HG02642 (cell line): ENCODE measurements at regions not wholly inside any gene's neighbourhood (a gene's known extent, or its start where the extent isn't known, plus 50 kb on each side); places are given as distances from the start of the nearest gene placed in this dataset.

ENCODE experiments used
- ATAC-seq: cut with Tn5 transposase; IDR thresholded peaks from one replicate; pipeline ENCODE4 v1.9.1; 2021; ENCODE audit warnings: mild to moderate bottlenecking; ENCODE audit not compliant: unreplicated experiment, poor library complexity

DNA sequence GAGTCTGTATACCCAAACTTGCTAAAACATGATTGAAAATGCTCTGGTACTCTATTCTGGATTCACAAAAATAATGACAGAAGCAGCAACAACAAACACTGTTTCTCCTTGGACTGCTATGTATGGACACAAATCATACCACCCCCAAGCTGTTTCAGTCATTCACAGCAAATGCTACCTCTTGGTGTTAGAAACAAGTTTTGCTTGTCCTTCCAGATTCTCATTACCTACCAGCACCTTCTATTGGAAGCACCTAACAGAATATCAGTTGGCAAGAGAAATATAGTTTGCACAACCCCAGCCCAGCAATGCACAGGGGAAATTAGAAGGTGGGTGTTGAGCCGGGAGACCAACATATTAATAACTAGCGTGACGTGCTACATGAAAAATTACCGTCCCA, 1950.9 kb downstream of the C4orf33 start:
- ATAC-seq = no peak

DNA sequence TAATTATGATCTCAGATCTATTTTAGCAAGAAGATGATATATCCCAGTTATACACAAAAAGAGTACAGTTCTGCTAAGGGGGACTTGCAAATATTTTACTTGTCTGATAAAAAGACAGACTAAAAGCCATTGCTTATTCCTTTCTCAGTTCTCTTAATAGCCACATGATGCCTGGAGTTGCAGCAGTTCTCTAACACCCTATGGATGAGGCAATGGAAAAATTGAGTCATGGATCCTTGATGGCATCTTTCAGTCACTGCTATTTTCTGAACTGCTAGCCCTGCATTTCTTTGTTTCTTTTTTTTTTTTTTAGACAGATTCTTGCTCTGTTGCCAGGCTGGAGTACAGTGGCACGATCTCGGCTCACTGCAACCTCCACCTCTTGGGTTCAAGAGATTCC, 1956.7 kb downstream of the C4orf33 start:
- ATAC-seq = no peak

DNA sequence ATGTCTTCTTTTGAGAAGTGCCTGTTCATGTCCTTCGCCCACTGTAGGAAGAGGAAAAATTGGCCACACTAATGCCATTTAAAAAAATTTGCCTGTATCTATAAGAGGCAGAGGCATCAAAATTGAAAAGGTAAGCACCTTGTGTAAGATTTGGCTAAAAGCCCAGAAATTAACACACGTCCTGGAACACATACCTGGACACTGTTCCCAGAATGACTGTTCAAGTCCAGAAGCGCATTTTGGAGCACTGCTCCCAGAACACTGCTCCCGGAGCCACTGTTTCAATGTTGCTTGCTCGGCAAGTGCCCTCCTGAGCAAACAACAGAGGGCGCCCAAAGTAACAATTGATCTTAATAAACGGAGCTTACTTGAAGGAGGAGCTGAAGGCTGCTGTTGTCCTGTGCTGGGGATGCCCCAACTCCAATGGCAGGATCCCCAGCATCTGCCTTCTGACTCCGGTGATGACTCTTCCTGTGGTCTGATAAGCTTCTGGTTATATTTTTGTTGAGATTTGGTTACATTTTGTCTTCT, 1958.6 kb downstream of the C4orf33 start:
- no peak for ATAC-seq

DNA sequence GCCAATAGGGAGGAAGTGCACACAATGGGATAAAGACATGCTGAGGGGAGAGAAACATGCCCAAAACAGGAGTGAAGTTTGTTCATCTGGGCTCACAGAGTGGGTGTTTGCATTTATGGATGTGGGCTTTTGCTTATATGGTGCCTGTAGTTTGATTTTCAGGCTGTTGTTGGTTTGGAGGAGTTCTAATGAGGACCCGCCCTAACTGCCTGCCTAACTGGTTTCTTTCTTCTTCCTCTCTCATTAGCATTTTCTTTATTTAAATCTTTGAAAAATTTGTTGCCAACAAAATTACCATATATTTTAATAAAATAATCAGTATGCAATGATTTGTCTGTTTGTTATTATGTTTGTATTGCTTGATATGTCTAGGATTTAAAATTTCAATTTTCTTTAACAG, 1965.8 kb downstream of the C4orf33 start:
- no peak for ATAC-seq

DNA sequence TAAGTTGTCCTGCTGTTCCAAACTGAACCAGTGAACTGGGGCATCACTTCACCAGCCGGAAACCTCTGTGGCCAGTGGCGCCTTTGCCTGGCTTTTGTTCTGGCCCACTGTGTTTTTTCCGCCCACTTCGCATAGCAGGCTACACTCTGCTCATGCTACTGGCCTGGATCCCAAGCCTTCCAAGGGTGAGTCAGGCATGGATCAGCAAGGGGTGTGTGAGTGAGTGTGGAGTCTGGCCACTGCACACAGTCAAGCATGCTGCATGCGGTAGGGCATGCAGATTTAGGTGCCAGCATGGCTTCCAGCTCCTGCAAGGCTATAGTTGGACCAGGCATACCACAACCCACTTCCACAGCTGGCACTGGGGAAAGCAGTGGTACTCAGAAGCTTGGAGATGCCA, 1967.9 kb downstream of the C4orf33 start:
- no peak for ATAC-seq

DNA sequence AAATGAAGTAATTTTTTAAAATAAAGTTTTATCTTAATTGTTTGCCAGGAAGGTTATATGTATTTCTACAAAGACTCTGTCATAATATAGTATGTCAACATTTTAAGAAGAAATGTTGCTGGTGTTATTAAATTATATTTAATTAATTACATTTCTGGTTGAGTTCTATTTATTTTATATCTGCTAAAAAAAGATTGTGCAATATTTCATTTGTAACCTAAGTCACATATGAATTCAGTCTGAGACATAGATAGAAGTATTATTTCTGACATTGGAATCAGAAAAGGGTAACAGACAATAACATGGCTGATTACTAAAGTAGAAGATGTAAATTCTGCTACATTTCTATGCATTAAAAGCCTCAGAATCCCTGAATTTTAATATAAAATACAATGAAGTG, 1985.1 kb downstream of the C4orf33 start:
- no peak for ATAC-seq

DNA sequence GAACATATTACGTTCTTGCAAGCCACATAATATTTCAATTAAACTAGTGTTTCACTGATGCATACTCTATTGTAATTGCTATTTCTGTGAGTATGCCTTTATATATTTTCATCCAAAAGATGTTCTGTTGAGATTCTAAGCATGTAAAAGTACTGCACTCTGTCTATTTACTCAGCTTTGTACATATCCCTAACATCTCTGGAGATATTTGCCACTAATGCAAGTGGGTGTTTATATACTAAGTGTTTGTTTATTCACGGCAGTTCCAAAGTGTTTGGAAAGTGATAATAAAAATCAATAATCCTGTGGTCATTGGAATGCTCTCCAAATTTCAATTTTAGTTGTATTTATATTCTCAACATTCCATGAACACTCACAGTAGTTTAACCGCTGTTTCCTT, 1989.0 kb downstream of the C4orf33 start:
- no peak for ATAC-seq

DNA sequence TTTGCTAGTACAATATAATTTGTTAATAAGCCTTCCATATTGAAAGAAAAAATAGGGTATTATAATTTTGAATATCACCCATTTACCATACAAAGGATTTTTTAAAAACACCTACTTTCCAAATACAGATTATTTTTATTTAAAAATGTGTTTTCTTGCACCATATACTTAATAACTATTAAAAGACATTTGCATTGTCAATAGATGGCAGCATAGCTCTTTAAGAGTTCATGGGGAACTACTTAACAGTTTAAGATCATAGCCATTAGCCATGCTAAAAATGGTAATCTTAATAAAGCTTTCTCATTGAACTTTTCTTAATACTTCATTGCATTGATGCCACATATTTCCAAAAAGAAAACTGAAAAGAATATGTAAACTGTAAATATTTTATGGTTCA, 1995.9 kb downstream of the C4orf33 start:
- no peak for ATAC-seq

DNA sequence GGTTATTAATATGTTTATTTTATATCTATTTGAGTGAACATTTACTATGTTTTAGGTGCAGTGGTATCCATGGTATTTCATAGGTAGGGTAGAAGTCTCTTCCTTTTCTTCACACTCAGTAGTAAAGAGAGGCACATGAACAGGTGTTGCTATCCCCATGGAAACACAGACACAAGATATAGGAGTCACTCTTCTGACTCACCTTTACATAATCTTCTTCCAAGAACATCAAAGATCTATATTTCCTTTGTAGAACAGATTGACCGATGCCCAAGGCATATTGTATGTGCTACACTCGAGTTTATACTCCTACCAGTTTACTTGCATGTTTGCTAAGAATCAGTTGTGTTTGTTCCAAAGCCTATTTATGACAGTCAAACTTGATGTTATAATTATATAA, 1997.4 kb downstream of the C4orf33 start:
- ATAC-seq = no peak

DNA sequence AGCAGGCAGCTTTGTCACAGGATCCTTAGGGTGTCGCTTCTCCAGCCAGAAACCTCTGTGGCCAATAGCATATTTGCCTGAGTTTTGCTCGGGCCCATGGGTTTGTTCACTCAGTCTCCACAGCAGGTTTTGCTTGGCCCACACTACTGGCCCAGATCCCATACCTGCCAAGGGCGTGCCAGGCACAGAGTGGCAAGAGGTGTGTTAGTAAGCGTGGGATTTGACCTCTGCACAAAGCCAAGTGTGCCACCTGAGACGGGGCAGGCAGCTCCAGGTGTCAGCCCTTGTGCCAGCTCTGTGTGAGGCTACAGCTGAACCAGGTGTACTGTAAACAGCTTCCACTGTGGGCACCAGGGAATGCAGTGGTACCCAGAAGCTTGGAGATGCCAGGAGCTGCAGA, 2003.0 kb downstream of the C4orf33 start:
- no peak for ATAC-seq

DNA sequence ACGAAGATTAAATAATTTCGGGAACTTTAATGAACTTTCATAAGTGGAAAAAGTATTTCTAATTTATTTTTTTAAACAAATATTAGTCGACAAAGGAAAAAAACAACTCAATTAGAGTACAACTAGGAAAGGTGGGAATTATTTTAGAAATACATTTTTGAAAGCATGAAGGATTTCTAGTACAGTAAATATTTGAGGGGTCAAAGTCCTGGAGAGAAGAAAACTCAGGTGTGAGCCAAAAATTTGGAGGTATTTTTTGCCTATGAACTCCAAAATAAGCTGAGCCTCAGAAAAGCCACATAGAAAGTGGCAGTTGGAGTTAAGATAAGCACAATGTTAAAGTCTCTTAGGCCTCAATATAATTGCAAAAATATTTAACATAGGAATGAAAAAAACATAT, 2017.3 kb downstream of the C4orf33 start:
- ATAC-seq = no peak

DNA sequence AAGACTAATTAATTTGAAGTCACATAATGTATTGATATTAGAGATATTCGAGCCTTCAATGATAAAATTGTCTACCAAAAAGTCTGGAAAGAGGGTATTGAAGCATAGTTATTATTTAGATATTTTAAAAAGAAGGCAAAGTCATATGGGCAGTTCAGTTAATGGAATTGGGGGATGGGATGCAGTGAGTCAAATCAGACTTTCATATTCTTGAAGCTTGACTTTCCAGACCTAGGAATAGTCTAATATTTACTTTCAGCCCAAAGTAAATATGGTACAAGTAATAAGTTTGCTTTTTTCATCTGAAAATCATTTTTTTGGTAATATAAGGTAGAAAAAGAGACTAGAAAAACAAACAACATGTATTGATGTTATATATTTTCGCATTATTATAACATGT, 2017.8 kb downstream of the C4orf33 start:
- ATAC-seq = no peak

DNA sequence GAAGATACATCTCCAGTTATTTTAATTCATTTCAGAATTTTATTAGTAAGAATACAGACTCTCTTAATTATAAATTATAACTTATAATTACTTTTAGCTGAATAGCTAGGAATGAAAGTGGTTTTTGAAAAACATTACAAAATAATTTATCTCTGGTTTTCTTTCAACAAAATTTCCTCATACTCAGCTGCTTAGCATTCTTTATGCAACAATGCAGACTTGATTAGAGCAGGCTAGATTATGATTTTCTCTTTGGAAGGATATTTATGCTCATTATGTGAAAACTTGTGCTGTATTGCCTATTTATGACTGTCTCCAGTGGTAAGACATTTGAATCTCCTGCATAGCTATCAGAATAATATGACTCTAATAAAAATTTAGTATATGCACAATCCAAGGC, 2023.7 kb downstream of the C4orf33 start:
- ATAC-seq = no peak

DNA sequence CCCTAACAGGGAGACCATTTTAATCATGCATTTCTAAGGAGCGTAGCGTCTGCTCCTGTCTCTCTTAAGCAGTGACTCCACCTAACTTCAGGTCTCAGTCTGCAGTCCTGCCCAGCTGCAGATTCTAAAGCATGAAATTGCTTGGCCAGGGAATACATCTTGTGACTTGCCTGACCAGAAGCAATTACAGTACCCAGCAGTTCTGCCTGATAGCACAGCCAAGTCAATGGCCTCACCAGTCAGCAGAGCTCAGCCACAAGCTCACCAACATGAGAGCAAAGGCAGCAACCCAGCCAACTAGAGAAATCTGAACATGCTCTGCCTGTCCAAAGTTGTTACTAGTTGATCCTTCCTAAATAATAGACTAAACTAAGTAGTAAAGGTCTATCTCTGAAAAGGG, 2011.9 kb upstream of the PCDH10 start:
- no peak for ATAC-seq

DNA sequence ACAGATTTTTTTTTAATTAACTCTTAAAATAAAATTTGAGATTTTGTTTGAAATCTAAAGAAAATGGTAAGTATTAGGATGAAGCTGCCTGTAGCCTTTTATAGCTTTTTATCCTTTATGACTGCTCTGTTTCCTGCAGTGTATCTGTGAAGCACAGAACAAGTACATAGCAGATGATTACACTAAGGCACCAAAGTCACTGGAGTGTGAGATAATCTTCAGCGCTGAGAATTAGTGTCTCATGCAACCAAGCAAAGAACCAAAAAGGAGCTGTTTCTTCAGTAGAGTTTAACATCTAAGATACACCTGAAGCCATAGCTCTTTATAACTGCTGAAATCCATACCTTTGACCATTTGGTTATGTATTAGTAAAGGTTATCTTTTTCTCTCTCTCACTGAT, 1989.8 kb upstream of the PCDH10 start:
- no peak for ATAC-seq

DNA sequence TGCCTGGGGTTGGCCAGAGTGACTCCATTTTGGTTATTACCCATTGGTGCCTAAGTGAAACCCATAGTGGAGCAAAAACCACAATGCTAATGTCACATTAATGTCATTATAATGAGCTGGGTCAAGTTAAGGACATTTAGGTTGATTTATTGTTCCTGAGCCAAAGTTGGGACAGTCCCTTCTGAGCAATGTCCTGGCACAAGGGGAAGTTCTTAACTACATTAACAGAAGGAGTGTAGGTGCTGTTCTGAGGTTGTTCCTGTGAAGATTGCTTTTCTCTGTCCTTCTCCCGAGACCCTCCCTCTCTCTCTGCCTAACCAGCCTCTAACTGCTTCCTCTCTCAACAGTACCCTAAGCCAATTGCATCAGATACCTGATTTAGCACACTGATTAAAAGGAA, 1956.8 kb upstream of the PCDH10 start:
- no peak for ATAC-seq

DNA sequence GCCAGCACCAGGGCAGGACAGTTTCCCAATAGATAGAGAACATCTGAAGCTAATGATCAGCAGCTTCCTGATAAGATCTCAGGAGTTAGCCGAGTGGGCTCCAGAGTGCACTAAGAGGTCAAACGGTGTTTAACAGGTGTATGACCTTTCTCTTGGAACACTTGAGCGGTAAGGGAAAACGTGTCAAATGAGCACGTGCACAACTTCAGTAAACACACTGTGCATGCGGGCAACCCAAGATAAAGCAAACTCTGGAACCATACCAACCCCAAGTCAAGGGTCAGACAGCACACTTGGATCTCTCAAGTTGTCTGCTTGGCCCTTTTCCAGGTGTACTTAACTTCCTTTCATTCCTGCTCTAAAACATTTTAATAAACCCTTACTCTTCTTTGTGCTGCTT, 1941.5 kb upstream of the PCDH10 start:
- no peak for ATAC-seq

DNA sequence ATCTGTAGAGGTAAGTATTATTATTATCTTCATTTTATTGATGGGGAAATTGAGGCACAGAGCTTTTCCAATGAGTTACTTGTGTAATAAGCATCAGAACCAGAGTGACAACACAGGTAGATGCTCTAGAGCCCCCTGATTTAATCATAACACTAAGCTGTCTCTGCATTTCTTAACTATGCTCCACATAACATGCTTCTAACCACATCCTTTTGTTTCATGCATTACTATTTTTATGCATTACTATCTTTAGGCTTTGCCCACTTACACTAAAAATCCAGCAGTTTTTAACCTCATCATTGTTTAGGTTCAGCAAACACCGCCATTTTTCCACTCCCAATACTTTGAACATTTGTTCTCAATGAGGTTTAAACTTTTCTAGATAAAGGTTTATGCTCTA, 1900.8 kb upstream of the PCDH10 start:
- no peak for ATAC-seq

DNA sequence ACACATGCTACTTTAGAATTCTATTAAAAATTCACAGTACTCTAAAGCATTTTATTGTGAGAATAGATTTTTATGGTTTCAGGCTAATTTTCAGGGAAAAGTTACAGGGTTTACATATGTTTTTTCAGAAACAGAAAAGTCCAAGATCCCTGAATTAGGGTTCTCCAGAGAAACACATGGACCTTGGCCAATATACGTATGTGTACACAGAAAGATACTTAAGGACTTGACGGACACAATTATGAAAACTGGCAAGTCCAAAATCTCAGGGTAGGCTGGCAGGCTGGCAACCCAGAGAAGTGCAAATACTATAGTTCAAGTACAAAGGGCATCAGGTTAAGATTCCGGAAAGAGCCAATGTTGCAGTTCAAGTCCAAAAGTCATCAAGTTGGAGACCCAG, 1897.8 kb upstream of the PCDH10 start:
- no peak for ATAC-seq

DNA sequence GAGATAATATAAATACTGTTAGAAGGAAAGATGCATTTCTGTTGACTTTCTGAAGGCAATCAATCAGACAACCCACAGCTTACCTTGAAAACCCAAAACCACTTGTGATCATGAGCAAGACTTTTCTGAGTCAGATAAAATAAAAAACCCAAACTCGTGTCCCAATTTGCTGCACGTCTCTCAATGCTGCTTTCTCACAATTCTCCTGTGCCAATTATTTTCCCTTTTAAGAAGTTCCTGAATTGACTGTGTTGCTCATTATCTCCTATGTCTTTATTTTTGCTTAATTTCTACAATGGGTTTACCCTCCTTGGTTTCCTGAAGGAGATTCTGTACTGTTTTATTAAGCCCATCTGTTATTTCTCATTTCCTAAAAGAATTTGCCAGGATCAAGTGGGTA, 1891.9 kb upstream of the PCDH10 start:
- no peak for ATAC-seq

DNA sequence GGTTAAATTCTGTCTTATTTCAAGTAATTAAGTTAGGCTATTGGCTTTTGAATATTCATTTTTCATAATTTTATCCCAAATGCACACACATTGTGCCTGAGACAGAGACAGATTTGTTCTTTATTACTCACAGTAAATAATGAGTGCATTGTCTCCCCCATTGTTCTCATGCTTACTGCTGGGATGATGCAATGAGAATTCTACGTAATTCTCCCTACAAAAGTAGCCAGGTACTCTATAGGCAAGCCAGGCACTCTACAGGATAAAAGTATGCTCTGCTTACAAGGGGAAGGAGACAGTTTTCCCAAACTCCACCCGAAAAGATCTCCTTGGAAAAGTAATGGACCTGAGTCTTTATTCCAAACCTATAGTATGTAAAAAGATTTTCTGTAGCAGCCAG, 1890.7 kb upstream of the PCDH10 start:
- ATAC-seq = no peak

DNA sequence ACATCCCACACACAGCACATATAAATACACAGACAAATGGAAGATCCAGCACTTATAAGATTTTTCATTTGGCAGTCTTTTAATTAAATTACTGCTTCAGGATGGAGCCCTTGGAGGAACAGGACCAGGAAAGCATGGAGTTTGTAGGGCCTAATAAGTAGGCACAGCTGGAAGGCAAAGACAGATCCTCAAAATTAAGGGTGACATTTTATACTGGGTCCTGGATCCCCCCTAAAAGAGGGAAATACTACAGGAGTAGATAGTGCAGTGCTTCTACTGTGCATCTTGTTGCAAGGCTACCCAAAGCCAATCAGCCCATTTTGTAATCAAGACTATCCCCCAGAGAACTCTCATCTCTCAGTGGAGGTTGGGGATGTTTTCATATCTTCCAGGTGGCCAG, 1860.7 kb upstream of the PCDH10 start:
- no peak for ATAC-seq

DNA sequence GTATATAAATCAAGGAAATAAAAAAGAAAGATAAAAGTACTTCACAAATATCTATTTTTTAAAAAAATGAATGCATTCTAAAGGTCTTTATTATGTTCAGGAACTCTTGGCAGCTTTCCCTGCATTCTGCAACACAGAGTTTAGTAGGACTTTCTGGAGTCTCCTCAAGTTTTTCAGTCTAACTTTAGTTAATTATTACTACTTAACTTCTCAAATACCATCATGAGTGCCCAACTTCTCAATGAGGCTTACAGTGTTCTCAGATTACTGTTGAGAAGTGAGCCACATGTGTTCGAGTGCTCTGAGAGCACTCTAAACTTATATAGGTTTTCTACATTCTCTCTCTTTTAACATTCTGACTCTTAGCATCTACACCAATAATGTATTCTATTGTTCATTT, 1852.9 kb upstream of the PCDH10 start:
- ATAC-seq = no peak
